GM23338 (cell line): ENCODE measurements at regions not wholly inside any gene's neighbourhood (a gene's known extent, or its start where the extent isn't known, plus 50 kb on each side); places are given as distances from the start of the nearest gene placed in this dataset.
A peak's percentile ranks its signal among the peaks of the same experiment; 100 is the strongest.

ENCODE experiments used
- ATAC-seq: fragments of 200-7000 bp; cut with Tn5 transposase; 3 replicates; pipeline ENCODE4 v1.9.1; 2020
- DNase-seq: peaks from one replicate; pipeline ENCODE4 v3.0.0-alpha.2; 2015; ENCODE audit warnings: low spot score
- H2AFZ ChIP-seq: fragments of 200-600 bp; sonication (generic); 2 replicates; pipeline ENCODE4 v1.8.0; 2016; ENCODE audit warnings: antibody characterized with exemption, mild to moderate bottlenecking, moderate library complexity
- H3F3A ChIP-seq: fragments of 200-600 bp; sonication (generic); replicated peaks from 2 replicates; pipeline ENCODE4 v1.8.0; 2017; ENCODE audit warnings: antibody characterized with exemption, mixed run types, low read depth
- H3K27ac ChIP-seq: fragments of 200-600 bp; sonication (generic); 2 replicates; pipeline ENCODE4 v1.6.1; 2016; ENCODE audit warnings: low read depth
- H3K27me3 ChIP-seq: fragments of 200-600 bp; sonication (generic); 2 replicates; pipeline ENCODE4 v1.8.0; 2016; ENCODE audit warnings: mild to moderate bottlenecking, mixed run types, moderate library complexity; ENCODE audit not compliant: insufficient read depth
- H3K36me3 ChIP-seq: fragments of 200-600 bp; sonication (generic); 2 replicates; pipeline ENCODE4 v1.8.0; 2016; ENCODE audit warnings: mild to moderate bottlenecking; ENCODE audit not compliant: insufficient read depth
- H3K4me1 ChIP-seq: fragments of 200-600 bp; sonication (generic); 2 replicates; pipeline ENCODE4 v1.8.0; 2016; ENCODE audit warnings: mild to moderate bottlenecking, moderate library complexity; ENCODE audit not compliant: insufficient read depth
- H3K4me2 ChIP-seq: fragments of 200-600 bp; sonication (generic); 2 replicates; pipeline ENCODE4 v1.7.1; 2017; ENCODE audit warnings: mixed run types
- H3K4me3 ChIP-seq: fragments of 200-600 bp; sonication (generic); 2 replicates; pipeline ENCODE4 v1.6.1; 2016; ENCODE audit warnings: mixed run types
- H3K79me2 ChIP-seq: fragments of 200-600 bp; sonication (generic); replicated peaks from 2 replicates; pipeline ENCODE4 v1.8.0; 2017; ENCODE audit warnings: mild to moderate bottlenecking; ENCODE audit not compliant: insufficient read depth
- H3K9me2 ChIP-seq: fragments of 200-600 bp; sonication (generic); 2 replicates; pipeline ENCODE4 v1.8.0; 2017; ENCODE audit not compliant: insufficient read depth
- H4K20me1 ChIP-seq: fragments of 200-600 bp; sonication (generic); replicated peaks from 2 replicates; pipeline ENCODE4 v1.8.0; 2017; ENCODE audit warnings: mild to moderate bottlenecking; ENCODE audit not compliant: insufficient read depth
- H3K27ac Mint-ChIP-seq: 2 replicates; pipeline ENCODE4 v1.8.0; 2020; ENCODE audit warnings: inconsistent platforms, mild to moderate bottlenecking, moderate library complexity, mixed read lengths
- H3K27me3 Mint-ChIP-seq: 3 replicates; pipeline ENCODE4 v1.8.0; 2022; ENCODE audit warnings: low read depth, mild to moderate bottlenecking, moderate library complexity, mixed read lengths, inconsistent platforms; ENCODE audit not compliant: insufficient read depth, poor library complexity
- H3K36me3 Mint-ChIP-seq: 3 replicates; pipeline ENCODE4 v1.8.0; 2021; ENCODE audit warnings: low read depth, mild to moderate bottlenecking, inconsistent platforms, moderate library complexity, mixed read lengths
- H3K4me1 Mint-ChIP-seq: 3 replicates; pipeline ENCODE4 v1.8.0; 2020; ENCODE audit warnings: mild to moderate bottlenecking, inconsistent platforms, mixed read lengths
- H3K4me3 Mint-ChIP-seq: 3 replicates; pipeline ENCODE4 v1.8.0; 2021; ENCODE audit warnings: moderate library complexity, mild to moderate bottlenecking, inconsistent platforms, mixed read lengths
- H3K9me3 Mint-ChIP-seq: 3 replicates; pipeline ENCODE4 v1.8.0; 2020; ENCODE audit warnings: moderate library complexity, mild to moderate bottlenecking, inconsistent platforms, mixed read lengths
- CREB1 ChIP-seq: fragments of 250-450 bp; sonication (Bioruptor Pico); IDR thresholded peaks from 2 replicates; pipeline ENCODE4 v1.5.0; 2020; ENCODE audit warnings: low read depth, mild to moderate bottlenecking, moderate library complexity
- ETS1 ChIP-seq: IDR thresholded peaks from 2 replicates; pipeline ENCODE4 v1.6.1; 2016; ENCODE audit warnings: antibody characterized with exemption
- EZH2 ChIP-seq: fragments of 200-600 bp; sonication (generic); IDR thresholded peaks from one replicate; pipeline ENCODE4 v1.8.0; 2017; ENCODE audit warnings: antibody characterized with exemption, mild to moderate bottlenecking, low read depth; ENCODE audit not compliant: unreplicated experiment
- EZH2phosphoT487 ChIP-seq: fragments of 200-600 bp; sonication (generic); IDR thresholded peaks from one replicate; pipeline ENCODE4 v1.8.1; 2018; ENCODE audit warnings: antibody characterized with exemption; ENCODE audit not compliant: unreplicated experiment
- STAT1 ChIP-seq: IDR thresholded peaks from one replicate; pipeline ENCODE4 v1.6.1; 2016; ENCODE audit warnings: antibody characterized with exemption; ENCODE audit not compliant: unreplicated experiment
- ZNF114 ChIP-seq: fragments of 250-450 bp; sonication (Bioruptor Pico); IDR thresholded peaks from 2 replicates; pipeline ENCODE4 v1.5.0; 2020; ENCODE audit warnings: mild to moderate bottlenecking, moderate library complexity
- TF ChIP-seq, protein P1 (sequence below): IDR thresholded peaks from one replicate; pipeline ENCODE4 v1.6.1; 2018; ENCODE audit warnings: antibody characterized with exemption; ENCODE audit not compliant: unreplicated experiment
- TF ChIP-seq, protein P2 (sequence below), 2 experiments: fragments of 200-600 bp in 1 of 2; sonication (generic) in 1 of 2; conservative IDR thresholded peaks; 2 replicates each; pipeline versions ENCODE4 v1.5.1 to v1.6.1; 2016 to 2017; ENCODE audit warnings: antibody characterized with exemption in 2 of 2, low read depth in 2 of 2, mild to moderate bottlenecking in 2 of 2, moderate library complexity in 1 of 2

DNA sequence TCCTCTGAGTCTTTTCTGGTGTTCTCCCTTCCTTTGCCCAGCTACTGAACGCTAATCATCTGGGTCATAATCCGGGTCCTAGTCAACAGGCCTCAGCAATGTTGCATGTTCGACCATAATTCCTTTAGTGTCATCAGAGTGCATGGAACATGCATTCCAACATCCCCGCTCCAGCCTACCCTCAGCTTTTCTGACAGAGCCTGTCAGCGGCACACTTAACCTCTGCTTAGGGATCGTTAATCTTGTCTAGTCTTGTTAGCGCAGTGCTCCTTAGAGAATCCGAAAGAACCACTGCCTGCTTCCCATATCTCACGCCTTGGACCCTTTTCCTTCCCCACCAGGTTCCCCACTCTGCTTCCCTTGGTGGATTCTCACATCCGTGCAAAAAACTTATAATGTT, 767.9 kb upstream of the ID2 start (continued):
- TF ChIP-seq, protein P1, sequence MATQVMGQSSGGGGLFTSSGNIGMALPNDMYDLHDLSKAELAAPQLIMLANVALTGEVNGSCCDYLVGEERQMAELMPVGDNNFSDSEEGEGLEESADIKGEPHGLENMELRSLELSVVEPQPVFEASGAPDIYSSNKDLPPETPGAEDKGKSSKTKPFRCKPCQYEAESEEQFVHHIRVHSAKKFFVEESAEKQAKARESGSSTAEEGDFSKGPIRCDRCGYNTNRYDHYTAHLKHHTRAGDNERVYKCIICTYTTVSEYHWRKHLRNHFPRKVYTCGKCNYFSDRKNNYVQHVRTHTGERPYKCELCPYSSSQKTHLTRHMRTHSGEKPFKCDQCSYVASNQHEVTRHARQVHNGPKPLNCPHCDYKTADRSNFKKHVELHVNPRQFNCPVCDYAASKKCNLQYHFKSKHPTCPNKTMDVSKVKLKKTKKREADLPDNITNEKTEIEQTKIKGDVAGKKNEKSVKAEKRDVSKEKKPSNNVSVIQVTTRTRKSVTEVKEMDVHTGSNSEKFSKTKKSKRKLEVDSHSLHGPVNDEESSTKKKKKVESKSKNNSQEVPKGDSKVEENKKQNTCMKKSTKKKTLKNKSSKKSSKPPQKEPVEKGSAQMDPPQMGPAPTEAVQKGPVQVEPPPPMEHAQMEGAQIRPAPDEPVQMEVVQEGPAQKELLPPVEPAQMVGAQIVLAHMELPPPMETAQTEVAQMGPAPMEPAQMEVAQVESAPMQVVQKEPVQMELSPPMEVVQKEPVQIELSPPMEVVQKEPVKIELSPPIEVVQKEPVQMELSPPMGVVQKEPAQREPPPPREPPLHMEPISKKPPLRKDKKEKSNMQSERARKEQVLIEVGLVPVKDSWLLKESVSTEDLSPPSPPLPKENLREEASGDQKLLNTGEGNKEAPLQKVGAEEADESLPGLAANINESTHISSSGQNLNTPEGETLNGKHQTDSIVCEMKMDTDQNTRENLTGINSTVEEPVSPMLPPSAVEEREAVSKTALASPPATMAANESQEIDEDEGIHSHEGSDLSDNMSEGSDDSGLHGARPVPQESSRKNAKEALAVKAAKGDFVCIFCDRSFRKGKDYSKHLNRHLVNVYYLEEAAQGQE: no peak
- no peak for TF ChIP-seq ETS1

DNA sequence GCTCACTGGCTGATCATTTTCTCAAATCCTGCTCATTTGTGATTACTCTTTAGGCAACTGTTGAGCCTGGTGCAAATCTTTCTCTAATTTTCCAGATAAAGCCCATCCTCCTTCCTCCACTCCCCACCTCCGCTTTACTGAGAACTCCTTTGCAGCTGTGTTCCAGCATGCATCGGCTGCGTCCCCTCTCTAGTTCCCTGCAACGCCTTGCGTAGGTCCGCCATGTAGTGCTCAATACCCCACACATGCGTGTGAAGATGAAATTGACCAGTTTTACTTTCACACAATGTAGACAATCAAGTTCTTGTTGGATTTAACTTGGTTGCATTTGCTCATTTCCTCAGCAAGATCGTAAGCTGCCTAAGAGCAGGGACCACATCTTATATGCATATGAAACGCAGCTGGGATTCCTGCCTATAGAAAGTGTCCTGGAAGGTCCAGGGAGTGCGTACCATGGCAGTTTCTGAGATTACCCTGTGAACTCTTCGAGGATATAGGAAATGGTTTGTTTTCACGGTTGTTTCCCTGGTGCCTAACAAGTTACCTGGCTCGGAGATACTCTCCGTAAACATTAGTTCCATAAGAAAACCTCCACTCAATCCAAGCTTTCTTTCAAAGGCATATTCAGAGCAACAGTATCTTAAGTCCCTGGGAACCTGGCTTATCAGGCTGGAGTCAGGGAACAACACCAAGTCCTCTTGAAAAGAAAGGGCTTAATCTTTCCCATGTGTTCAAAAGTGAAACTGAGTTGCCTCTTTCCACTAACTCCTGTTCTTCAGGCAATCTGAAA, 766.4 kb upstream of the ID2 start:
- Mint-ChIP-seq H3K4me3 (no peak overlapping the region), H3K9me3 (no peaks in the 10 kb centered on the region), H3K27me3 (no peaks in the 10 kb centered on the region), H3K36me3 (peaks cover 3% of the 10 kb centered on the region; the same call in 1 of the 3 replicates), H3K4me1 (peaks cover 12% of the 10 kb centered on the region; the same call in 2 of the 3 replicates), H3K27ac (no peak overlapping the region)
- Histone ChIP-seq H4K20me1 (no peaks in the 10 kb centered on the region), H3K4me1 (peaks cover 16% of the 10 kb centered on the region), H3K27ac (no peak overlapping the region), H3K27me3 (no peaks in the 10 kb centered on the region), H3K4me3 (no peak overlapping the region), H3K4me2 (peak overlapping the region; percentile 40), H3K79me2 (no peaks in the 10 kb centered on the region), H2AFZ (peak overlapping the region; percentile 26; the same call in 1 of the 2 replicates), H3K9me2 (peaks cover 25% of the 10 kb centered on the region), H3F3A (no peaks in the 10 kb centered on the region), H3K36me3 (no peaks in the 10 kb centered on the region)
- peak; percentile 72 for ATAC-seq
- peak; percentile 27 for DNase-seq
- TF ChIP-seq, protein P2, sequence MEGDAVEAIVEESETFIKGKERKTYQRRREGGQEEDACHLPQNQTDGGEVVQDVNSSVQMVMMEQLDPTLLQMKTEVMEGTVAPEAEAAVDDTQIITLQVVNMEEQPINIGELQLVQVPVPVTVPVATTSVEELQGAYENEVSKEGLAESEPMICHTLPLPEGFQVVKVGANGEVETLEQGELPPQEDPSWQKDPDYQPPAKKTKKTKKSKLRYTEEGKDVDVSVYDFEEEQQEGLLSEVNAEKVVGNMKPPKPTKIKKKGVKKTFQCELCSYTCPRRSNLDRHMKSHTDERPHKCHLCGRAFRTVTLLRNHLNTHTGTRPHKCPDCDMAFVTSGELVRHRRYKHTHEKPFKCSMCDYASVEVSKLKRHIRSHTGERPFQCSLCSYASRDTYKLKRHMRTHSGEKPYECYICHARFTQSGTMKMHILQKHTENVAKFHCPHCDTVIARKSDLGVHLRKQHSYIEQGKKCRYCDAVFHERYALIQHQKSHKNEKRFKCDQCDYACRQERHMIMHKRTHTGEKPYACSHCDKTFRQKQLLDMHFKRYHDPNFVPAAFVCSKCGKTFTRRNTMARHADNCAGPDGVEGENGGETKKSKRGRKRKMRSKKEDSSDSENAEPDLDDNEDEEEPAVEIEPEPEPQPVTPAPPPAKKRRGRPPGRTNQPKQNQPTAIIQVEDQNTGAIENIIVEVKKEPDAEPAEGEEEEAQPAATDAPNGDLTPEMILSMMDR (conservative IDR thresholded peaks at IDR 0.05; ENCODE audit: low read depth in 2 of 2): no peak
- TF ChIP-seq CREB1 (CRISPR knock-in tag) (no peak), EZH2 (no peak), ZNF114 (CRISPR knock-in tag) (no peak), STAT1 (no peak), EZH2phosphoT487 (no peak), ETS1 (no peak)
- TF ChIP-seq, protein P1: no peak
